Activated CD4-positive, CD25-positive, alpha-beta regulatory T cell treated with anti-CD3 and anti-CD28 coated beads, Interleukin-2, amount 50 U/mL, for 16 hours (primary cell): ENCODE measurements at regions not wholly inside any gene's neighbourhood (a gene's known extent, or its start where the extent isn't known, plus 50 kb on each side); places are given as distances from the start of the nearest gene placed in this dataset.

Source experiments
- DNase-seq: peaks from one replicate; pipeline ENCODE4 v3.0.0-alpha.2; 2020; ENCODE audit warnings: low read depth, low spot score

DNA sequence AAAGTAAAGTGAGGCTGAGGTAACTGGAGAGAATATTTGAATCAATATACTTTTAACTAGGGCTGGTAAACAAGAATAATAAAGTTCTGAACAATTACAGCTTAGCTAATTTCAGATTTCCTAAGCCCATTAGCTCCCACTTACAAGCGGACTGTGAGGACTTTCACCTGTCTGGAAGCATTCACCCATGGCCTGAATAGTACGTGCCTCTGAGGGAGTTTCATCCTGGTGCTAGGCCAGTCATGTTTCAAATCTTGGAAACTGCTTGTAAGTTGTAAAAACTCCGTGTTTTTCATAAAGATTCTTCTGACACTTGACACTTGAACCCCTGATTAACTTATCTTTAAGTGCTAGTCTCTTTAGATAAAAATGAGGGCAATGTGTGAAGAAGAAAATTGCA is 975.2 kb upstream of the GHITM start:
- no peak for DNase-seq

DNA sequence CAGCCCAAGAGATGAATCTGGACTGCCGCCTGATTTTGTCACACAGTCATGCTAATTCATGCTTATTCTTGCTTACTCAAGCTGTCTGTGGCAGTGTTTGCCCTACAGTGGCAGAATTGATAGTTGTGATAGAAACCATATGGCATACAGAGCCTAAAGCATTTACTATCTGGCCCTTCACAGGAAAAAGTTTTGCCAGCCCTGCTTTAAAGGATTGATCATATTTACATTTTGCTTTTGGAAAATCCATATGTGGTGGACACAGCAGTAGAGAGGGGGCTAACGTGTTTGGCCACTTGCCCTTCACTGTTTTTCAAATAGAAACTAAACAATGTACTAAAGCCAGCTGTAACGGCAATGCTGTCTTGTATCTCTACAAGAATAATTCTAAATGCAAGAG is 974.0 kb upstream of the GHITM start:
- no peak for DNase-seq

DNA sequence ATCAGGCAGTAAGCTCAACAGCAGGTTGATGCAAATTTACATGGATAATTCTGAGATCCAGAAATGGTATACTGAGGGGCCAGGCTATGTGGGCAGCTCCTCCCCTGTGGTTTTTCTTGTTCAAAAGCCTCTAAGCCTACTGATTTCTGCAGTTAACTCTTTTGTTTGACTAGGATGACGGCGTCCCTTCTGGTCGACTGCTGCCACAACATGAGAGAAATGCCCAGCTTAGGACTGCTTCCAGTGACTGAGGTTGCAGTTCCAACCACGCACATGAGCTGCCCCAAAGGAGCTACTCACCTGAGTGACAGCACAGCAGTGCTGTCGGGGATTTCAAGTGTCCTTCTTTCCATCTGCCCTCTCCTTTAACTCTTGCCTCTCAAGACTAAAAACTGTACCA is 973.0 kb upstream of the GHITM start:
- DNase-seq = no peak

DNA sequence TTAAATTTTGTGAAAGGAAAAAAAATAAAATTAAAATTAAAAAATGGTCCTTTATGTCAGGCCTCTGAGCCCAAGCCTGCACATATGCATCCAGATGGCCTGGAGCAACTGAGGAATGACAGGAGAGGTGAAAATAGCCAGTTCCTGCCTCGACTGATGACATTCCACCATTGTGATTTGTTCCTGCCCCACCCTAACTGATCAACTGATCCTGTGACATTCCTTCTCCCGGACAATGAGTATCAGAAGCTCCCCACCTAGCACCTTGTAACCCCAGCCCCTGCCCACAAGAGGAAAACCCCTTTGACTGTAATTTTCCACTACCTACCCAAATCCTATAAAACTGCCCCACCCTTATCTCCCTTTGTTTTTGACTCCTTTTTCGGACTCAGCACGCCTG is 972.2 kb upstream of the GHITM start:
- DNase-seq = no peak

DNA sequence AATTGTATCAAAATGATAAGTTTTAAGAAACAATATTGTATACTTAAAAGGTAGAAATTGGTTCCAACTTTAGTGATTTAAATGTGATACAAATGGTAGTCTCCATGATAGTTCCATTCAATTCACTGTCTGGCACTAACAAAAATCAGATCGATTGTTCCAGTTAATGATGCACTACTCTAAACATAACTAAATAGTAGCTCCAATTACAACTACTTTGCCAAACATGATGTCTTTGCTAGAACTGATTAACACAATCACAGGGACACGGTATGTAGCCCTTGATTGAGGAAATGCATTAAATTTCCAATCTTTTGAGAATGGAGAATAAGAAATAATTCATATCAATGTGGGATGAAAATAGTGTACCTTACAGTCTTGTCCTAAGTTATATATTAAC is 962.4 kb upstream of the GHITM start:
- no peak for DNase-seq

DNA sequence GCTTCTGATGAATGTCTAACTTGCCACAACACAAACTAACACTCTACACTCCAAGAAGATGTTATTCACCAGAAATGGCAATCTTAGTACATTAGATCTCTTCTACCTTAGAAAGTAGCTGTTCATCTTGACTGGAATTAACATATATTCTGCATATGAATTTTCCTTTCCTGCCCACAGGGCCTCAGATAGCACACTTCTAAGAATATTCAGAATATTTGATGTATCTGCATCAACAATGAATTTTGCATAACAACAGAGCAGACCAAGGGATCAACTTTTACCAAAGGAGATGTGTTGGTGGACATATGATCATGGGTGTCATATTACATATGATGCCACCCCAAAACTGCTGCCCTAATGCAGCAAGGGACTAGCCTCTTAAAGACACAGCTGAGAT is 960.8 kb upstream of the GHITM start:
- DNase-seq = no peak

DNA sequence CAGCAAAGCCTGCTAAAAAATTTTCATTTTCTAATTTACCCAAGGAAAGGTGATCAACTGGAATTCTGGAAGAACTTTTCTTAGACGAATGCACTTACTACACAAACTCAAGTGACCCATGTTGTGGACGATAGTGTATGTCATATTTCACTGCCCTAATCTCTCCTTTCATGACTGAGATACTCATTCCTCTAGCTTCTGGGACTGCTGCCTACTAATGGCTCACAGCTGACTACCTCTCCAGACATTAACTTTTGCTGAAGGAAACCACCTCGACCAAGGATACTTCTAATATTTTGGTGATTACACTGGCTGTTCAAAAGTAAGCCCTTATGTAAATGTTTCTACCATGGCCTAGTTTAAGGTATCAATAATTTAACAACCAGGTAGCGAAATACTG is 959.9 kb upstream of the GHITM start:
- DNase-seq = no peak

DNA sequence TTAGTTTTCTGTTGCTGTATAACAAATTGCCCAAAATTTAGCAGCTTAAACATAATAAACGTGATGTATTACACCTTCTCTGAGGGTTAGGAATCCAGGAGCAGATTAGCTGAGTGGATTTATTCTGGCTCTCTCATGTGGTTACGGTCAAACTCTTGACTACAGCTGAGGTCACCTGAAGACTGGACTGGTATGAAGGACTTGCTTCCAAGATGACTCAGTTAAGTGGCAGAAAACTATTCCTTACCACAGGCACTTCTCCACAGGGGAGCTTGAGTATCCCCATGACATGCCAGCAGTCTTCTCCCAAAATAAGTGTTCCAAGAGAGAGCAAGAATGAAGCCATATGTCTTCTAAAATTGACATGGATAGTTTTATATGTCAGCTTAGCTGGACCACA is 957.2 kb upstream of the GHITM start:
- no peak for DNase-seq

DNA sequence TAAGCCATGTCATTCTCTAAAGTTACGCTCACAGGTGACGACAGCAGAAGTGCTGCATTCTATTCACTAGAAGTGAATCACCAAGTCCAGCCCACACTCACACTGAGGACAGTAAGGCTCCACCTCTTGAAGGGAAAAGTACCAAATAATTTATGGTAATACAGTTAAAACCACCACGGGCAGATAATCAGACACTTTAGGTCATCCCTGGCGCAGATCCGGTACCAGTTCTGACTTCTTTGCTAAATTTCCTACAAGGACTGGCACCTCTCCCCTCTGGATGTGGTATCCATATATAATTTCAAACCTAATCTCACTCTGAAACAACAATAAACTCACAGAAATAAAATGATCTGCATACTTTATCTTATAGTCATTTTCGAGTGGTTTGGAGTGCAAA is 954.7 kb upstream of the GHITM start:
- DNase-seq = no peak

DNA sequence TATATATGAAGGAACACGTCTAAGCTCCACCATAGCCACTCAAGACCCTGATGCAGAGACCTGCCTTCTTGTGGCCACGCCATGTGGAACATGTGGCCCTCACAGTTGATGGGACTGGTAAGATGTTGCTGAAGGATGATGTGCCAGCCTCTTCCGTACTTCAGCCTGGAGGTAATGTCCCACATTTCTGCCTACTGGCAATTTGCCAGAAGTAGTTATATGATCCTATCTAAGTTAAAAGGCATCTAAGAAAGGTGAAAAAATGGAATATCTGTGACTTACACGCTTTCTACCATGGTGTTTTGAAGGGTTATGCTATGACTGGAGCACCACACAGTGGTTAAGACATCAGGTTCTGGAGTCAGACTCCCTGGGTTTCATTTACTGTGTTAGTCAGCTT is 948.7 kb upstream of the GHITM start:
- DNase-seq = no peak

DNA sequence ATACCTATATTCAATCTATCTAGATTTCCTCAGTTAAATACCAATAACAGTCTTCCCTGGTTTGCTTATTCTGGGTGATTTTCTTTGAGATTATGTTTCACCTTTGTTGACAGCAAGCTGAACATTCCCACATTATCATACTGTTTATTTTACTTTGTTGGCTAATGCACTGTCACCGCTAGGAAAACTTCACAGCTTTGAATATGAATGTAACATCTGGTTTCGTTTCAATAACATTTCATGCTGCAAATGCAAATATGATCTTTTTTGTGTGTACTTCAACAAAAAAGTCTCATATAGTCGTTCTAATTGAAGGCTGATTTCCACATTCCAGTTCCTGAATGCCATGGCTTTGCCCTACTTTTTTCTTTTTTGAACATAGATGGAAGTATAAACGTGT is 946.3 kb upstream of the GHITM start:
- no peak for DNase-seq

DNA sequence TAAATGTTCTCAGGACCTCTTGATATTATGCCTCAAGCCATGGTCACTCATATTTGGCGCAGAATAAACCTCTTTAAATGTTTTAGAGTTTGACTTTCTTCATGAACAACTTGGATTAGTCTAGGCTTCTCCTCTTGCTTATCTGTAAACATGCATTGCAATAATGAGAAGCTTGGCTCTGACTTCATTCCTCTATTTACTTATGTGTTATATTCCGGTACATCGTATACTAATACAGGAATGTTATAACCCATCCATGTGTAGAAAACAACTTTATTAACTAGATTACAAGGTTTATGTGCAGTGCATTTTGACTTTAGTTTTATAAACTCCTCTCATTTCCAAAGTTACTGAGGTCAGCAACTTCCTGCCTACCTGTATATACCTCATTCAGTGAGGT is 944.3 kb upstream of the GHITM start:
- DNase-seq = no peak

DNA sequence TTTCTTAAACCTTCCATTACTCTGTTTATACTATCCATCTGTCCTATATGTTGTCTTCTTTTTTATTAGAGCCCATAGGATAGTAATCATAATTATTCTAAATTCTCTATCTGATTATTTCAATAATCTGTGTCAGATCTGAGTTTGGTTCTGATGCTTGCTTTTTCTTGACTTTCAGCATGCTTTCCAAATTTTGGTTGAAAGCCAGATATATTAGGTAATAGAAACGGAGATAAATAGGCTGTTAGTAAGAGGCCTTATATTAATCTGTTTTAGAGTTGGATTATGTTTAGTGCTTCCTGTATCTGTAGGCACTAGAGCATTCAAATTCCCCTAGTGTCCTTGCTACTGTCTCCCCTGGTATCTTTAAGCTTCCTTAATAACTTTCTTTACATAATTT is 939.9 kb upstream of the GHITM start:
- no peak for DNase-seq

DNA sequence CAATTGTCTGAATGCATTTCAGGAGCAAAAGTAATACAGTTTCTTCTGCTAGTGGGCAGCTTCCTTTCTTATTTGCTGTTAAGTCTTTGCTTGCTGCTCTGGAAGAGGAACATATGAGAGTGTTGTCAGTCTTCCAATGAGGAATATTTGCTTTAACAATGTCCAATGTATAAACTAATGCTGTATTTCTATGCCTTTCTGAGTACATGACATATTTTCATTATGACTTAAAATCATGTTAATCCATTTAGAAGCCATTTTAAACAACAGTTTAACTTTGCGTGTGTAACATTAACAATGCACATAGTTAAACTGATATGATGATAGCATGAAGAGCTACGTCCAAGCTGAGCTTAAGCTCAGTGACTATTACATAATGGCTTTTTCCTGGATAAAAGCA is 933.4 kb upstream of the GHITM start:
- DNase-seq = no peak

DNA sequence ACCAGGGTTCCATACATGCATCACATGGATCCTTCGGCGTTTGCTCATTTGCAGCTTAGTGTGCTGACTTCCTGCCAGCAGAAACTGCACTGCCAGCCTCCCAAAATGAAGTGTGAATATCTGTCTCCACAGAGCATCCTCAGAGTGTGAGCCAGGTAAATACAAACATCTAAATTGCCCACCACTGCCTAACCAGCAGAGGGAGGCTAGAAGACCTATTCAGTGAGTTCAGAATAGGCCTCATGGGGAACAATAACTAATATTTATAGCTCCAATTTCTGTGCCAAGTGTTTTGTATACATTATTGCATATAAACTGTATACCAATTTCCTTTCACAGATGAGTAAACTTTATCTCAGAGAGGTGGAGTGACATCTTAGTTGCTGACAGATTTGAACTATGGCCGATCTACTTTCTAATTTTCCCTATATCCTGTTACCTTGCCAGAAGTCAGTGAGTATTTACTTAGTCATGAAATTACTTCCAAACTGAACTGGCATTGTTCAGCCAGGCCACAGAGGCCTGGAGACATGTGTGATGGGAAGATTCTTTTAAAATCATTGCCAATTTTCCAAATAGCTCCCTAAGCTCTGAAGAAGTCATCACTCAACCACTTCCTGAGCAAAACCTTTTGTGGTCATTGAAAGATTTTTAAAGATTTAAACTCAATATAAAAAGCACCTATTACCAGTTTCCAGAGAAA is 926.5 kb upstream of the GHITM start:
- DNase-seq = no peak

DNA sequence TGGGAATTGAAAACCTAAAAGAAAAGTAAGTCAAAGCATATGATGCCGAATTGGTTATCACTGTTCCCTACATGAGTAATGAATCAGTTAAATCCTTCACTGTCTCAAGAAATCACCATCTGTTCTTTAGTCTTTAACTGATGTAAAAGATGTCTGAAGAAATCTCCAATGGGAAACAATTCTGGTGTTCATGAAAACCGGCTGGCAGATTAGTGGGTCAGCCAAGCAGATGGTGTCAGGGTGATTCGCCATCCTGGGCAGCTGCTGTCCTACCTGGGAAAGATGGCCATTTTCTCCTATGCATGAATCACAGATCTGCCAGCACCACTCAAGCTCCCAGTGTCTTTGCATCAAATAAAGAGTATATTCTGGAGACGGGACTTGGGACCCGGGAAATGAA is 925.2 kb upstream of the GHITM start:
- DNase-seq = no peak

DNA sequence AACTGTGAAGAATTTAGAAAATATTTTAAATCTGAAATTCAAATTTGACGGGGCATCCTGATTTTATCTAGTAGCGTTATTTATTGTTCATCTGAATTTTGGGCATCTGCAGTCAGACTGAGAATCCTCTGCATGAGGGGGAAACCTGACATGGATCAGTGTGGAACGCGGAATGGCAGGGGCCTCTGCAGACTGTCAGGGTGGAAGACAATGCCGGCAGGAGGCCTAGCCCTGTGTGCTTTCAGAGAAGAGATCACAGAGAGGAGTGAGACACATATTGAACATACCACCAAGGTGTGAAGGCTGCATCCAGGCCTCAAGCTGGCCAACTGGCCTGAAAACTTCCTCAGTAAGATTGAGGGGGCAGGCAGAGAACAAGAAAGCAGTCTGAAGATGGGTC is 921.1 kb upstream of the GHITM start:
- DNase-seq = no peak

DNA sequence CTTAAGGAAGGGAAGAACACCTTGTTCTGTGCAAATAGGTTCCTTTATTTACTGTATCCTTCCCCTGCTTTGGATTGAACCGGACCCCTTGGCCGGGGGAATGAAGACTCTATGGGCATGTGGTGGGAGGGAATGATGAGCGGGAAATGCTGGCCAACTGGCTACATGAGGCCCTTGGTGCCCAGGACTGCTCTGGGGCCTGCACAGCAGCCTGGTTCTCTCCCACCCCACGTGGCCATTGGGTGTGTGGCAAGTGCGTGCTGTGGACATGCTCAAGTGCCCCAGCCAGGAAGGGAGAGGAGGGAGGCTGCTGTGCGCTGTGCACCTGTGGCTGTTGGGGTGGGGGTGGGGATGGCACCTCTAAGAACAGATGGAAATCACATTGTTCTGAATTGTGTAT is 917.0 kb upstream of the GHITM start:
- DNase-seq = no peak

DNA sequence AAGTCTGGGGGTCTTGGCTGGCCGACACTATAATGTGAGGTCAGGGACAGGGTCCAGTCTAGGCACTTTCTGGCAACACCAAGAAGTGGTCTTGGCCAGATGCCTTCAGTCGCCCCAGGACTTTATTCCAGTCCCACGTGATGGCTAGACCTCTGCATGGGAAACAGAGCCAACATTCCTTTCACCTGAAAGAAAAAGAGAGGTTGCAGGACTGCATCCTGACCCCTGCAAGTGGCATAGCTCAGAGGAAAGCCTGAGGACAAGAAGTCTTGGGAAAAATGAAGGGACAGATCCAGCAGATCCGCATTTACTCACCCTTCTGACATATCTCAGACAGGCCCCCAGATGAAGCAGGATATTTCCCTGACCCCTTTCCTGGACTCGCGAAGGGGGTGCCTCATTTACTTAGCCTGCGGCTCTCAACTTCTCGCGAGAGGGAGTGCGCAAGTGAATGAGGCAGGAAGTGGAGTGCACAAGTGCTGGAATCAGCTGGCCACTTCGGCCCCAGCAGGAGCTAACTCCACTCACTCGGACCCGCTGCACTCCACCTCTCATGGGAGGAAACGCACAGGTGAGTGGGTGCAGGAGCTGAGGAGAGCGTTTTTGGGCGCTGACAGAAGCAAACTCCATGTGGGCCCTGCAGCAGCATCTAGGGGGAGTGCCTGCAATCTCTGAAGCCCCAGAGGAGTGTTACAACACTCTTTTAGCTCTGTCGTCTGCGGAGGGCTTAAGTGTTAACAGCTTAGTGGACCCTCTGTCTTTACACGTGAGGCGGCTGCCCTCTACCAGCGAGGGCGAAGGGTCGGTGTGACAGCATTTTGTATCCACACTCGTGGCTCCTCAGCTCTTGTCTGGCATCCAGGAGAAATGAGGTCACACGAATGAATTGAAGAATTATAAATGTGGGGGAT is 916.2 kb upstream of the GHITM start:
- no peak for DNase-seq

DNA sequence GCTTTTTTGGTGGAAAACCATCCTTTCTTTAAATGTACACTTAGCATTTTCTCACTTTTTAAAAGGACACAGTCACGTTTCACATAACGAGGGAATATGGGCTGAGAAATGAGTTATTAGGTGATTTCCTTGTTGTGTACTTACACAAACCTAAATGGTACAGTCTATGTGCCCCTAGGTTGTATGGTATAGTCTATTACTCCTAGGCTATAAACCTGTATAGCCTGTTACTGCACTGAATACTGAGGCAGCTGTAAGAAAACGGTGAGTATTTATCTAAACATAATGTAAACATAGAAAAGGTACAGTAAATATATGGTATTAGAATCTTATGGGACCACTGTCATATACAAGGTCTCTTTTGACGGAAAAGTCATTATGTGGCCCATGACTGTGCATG is 913.5 kb upstream of the GHITM start:
- no peak for DNase-seq

DNA sequence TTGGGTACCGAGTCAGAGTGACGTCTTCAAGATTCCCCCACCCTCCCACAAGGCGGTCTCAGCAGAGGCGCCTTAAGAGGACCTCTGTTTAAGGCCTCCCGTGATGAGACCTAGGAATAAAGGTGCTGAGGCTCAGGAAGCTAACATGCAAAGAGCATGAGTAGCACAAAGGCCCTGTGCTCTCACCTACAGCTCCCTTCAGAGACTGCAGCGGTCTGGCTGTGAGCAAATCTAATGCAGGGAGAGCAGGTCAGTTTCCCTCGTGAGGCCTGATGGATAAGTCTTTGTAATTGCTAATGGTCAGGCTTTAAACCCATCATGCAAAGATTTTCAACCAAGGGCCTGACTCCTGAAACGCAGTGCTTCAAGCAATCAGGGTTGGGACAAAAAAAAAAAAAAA is 909.3 kb upstream of the GHITM start:
- no peak for DNase-seq

DNA sequence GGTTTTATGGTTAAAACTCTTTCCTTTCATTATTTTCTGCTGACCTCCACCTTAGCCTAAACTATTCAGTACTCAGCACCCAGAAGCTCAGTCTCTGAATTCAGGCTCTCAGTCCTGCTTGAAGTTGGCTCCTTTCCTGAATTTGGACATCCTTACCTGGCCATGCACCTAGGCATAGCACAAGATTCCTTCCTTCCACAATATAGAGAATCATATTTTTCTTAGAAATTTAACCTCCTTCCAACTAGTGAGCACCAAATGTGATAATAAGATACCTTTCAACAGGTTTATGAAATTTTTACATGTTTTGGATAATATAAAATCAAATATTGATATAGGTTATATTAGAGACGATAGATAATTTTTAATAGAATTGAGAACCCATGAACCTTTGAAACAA is 905.6 kb upstream of the GHITM start:
- no peak for DNase-seq

DNA sequence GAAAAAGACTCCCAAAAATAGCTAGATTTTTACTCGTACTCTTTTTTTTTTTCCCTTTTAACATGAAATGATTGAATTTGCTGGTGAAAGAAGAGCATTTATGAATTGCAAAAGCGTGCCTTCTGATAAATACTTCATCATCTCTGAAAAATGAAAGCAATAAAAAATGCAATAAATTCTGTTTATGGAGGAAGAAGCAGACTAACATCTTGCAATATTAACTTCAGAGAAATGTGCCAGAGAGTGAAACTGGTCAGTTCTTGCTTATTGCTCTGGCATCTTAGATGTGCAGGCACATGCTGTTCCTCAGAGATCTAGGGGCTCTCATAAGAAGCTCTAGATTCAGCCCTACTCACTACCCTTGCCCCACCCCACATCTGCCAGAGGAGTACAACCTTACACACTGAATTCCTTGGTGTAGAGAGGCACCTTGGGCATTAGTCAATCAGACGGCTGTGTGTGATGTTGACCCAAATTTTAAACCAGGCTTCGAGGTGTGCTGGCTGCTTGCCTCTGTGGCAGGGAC is 891.1 kb upstream of the GHITM start:
- DNase-seq = no peak
